NCI-H774 (cell line): ENCODE measurements at regions not wholly inside any gene's neighbourhood (a gene's known extent, or its start where the extent isn't known, plus 50 kb on each side); places are given as distances from the start of the nearest gene placed in this dataset.
"Not testable (repeated sequence)": the region's sequence is repeated elsewhere in the genome, so short reads cannot be mapped to it uniquely, and the experiment has no call there.

Experiments
- DNase-seq: peaks from one replicate; lab custom pipeline; 2025; lab: John Stamatoyannopoulos, UW

DNA sequence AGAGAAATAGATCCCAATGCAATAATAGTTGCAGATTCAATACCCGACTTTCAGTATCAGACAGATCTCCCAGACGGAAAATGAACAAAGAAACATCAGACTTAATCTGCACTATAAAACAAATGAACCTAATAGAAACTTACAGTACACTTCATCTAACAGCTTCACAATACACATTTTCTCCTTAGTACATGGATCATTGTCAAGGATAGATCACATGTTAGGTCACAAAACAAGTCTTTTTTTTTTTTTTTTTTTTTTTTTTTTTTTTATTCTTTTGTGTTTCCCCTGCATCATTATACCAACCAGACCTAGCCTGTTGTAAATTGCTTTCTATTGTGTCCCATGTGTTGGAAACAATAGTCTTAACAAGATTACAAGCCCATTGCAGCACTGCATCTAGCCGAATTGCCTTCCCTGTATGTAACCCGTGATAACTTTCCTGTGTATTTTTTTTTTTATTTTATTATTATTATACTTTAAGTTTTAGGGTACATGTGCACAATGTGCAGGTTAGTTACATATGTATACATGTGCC lies 134.0 kb upstream of the MAD2L1 start:
- DNase-seq = not testable (repeated sequence)

DNA sequence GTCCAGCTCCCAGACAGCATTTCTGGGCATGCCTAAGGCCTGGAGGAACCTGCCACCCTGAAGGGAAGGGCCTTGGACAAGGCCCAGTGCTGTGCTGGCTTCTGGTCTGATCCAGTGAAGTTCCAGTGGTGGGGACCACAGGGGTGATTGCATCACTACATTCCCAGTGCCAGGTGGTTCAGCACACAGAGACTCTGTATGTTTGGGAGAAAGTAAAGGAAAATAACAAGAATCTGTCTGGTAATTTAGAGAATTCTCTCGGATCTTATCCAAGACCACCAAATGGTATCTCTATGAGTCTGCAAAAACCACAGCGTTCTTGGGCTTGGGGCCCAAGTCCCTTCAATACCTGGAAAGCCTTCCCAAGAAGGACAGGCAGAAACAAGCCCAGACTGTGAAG lies 131.8 kb upstream of the MAD2L1 start:
- DNase-seq = no peak

DNA sequence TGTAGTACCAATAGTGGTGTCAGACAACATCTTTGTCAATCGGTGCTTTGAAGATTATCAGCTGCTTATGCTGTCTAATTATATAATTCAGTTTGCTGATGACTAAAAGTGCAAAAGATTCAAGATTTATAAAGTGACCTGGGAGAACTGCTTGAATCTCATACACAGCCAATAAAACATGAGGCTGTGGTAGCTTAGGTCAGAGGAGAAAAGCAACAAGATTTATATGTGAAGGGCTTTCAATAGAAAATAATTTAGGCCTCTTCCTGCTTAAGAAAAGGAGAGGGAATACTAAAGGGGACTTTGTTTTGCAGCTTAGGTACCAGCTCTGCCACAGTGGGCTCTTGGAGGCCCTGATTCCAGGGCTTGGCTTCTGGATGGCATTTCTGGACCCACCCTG lies 111.0 kb upstream of the MAD2L1 start:
- no peak for DNase-seq

DNA sequence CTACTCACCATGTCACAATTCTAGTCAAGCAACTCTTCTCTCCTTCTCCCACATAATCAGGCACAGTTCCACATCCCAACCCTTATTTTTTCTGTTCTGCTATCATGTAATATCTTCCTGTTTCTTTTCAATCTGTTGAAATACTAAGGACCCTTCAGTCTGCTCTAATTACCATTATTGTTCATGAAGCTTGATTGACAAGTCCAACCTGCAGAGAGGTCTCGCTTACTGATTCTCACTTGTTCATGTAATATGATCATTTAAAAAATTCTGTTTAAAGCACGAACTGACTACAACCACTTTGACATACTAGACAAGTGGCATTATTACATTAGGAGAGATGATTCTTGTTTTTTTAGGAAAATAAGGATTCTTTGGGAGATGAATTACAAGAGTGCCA lies 108.6 kb upstream of the MAD2L1 start:
- no peak for DNase-seq

DNA sequence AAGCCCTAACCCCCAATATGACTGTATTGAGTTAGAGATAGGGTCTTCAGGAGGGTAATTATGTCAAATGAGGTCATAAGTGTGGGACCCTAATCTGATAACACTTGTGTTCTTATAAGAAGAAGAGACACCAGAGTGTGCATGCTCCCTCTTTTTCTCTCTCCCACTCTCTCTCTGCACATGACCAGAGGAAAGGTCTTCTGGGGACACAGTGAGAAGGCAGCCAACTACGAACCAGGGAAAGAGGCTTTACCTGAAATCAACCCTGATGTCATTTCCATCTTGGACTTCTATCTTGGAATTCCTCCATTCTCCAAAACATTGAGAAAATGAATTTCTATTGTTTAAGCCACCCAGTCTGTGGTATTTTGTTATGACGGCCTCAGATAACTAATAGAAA lies 97.2 kb upstream of the MAD2L1 start:
- DNase-seq = no peak

DNA sequence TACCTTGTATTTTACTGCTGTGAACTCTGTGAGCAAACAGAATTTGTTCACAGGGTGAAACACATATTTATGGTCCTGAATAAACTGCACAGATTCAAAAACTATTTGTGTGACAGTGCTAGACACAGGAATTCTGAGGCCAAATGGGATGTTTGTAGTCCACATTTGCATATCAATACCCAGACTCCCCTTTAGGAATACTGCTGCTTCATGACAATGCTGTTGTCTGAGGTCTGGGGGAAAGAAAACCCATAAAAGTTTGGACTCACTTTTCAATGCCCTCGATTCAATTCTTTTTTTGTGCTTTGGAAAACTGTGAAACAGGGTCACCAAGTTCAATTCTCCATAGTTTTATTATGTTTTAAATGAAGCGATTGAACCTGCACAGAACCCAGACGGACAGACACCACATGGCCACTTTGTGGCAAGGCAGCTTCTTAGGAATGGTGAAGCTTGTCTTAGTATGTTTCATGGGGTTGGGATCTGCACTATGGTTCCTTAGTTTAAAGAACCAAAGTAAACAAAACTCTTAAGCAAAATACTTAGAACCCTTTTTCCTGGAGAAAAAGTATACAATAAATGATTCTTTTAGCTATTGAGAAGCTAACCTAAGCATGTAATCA lies 92.3 kb upstream of the MAD2L1 start:
- no peak for DNase-seq

DNA sequence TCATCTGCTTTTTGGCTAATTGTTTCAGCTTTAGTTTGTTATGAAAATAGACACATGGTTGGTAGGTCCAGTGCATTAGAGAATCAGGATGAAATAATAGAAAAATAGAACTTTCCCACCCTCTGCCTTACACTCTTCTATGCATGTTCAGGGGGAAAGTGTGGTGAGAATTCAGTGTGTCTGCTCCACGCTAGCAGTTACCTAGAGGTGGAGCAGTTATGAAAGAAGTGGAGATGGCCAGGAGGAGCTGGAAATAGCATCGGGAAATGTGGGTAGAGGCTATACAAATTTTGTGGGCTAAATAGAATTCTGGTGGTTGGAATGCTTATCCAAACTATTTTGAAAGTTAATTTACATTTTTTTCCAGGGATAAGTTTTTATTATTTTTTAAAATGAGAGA lies 91.4 kb upstream of the MAD2L1 start:
- DNase-seq = no peak

DNA sequence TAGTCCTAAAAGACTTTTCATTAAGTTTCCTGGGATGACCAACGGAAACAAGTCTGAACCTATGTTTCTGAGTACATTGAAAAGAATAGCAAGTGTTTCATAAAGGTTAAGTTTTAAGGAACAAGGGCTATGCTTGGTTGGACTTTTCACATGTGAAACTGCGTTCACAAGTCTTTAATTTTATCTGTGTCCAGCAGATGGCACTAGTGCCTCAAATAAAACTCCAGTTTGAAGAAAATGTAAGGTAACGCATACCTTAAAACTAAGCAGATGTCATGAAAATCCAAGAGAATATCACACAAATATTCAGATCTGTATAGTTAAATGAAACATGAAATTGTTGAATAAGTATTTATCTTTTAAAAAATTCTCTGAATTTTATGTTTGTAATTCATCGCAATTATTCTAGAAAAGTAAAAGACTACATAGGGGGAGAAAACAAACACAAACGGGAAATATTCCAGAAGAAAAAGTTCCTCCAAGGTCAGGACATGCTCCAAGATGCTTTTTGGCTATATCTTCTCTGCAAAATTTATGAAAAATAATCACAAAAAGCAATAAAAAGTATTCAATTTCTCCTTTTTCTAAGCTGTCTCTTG lies 89.6 kb upstream of the MAD2L1 start:
- DNase-seq = peak; percentile 40

DNA sequence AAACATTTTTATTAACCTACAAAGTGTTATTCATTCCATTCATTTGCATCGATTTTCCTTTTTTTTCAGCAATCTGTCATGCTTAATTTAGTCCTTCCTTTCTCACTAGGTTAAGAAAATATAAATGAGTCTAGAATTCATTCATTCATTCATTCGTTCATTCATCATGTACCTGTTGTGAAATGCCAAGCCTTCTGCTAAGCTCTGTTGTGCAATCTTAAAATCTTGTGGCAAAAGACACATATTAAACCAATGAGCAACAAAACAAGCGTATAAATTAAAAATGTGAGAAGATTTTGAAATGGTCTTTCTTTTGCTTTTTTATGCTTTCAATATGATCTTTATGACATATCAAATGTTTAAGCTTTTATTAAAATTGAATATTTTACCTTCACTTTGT lies 88.6 kb upstream of the MAD2L1 start:
- no peak for DNase-seq

DNA sequence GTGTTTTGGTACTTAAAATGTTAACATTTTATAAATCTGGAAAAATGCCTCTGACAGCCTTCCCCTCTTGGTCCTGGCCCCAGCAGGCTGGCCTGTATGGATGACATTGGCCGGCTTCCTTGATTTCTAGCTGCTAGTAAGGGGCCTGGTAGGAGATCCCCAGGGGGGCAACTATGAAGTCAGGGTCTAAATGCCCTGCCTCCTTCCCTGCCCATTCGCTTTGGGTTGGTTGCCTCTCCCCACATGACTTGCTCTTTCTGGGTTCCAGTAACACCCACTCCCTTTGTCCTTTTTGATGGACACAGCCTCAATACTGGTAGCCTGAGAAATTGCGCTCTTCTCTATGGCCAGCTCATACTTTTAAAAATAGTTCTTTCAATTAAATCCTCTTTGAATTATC lies 78.0 kb upstream of the MAD2L1 start:
- DNase-seq = peak; percentile 1

DNA sequence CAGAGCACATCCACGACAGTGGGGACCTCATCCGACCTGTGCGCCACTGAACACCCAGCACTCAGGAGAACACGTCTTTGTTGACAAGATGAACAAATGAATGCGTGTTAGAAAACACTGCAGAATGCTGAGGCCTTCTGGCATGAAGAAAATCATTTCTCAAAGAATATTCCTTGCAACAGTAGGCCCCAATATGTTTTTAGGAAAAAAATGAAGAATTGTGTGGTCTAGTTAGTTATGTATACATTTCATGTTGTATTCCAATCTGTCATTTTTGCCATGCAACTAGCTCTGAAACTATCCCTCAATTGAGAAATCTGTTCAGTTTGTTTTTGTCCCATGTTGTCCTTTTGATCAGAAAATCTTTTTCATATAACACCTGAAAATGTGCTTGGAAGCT lies 77.4 kb upstream of the MAD2L1 start:
- DNase-seq = no peak

DNA sequence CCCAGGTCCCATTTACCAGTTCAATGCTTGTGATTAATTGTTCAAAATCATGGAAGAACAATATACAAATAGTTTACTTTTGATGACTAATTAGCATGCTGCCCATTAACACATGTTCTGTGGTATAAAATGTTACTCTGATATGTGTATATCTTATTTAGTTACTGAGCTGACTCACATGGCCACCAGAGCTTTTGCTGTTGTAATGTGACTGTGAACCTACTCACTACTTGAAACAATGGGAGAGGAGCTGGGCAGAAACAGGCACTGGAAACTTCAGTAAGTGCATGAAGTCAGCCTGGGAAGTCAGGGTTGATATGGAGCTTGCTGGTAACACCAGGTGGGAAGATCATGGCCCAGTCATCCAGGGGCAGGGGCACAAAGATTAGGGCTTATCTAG lies 72.7 kb upstream of the MAD2L1 start:
- DNase-seq = no peak

DNA sequence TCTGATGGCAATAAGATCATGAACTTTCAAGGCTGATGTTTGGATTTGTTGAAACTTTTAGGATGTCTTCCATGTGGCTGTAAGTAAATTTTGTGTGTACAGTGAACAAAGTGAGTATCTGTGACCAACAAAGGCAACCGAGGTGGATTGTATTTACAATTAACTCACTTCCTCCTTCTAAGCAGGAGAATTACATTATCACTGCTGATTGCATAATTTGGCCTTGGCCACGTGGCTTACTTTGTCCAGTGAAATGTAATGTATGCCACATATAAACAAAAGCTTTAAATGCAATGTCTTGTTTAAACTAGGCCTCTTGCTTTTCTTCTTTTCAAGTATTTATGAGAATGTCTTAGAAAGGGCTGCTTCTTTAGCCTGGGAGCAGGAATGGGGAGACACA lies 66.3 kb upstream of the MAD2L1 start:
- no peak for DNase-seq

DNA sequence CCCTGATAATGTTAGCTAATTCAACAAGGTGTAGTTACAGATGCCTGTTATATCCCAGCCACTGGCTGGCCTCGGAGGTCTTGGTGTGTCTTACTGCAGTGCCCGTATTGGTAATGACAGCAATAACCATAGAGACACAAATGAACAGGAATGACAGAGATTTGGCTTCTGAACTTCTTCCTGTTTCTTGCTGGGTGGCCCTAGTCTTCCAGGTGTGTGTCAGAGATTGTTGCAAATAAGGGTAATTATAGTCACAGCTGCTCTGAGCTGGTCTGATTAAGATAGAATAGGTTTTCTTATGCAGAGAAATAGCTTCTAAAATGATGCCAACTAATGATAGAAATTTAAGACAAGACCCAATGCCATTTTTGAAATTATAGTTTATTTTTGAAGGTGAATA lies 64.1 kb upstream of the MAD2L1 start:
- no peak for DNase-seq
